HG02943 (cell line): ENCODE measurements at regions not wholly inside any gene's neighbourhood (a gene's known extent, or its start where the extent isn't known, plus 50 kb on each side); places are given as distances from the start of the nearest gene placed in this dataset.
"Not testable (repeated sequence)": the region's sequence is repeated elsewhere in the genome, so short reads cannot be mapped to it uniquely, and the experiment has no call there.

Experiments used
- ATAC-seq: cut with Tn5 transposase; IDR thresholded peaks from one replicate; pipeline ENCODE4 v1.9.1; 2021; ENCODE audit warnings: mild to moderate bottlenecking, low read depth, moderate library complexity; ENCODE audit not compliant: unreplicated experiment

DNA sequence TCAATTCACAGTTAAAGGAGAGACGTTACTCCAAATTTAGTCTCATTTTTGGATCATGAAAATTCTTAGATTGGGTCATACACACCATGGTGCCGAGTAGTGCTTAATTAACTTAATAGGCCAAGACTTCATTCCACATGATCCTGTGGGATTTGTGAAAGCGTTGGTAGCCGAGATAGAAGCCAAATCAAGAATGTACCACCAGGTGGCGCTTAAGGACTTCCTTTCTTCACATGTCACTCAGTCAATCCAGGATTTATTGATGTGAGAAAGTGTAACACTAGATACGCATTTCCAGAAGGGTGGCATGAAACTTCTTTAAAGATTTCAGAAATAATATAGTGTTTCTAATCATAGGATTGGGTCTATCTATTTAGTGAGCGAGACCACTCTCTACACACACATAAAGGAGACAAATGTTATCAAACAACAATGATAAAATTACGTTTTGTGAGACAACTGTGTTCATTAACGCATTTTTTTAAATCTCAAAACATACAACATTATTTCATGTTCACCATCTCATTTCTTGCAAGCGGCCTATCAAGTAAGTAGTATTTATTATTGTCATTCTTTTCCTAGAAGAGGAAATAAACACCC is 436.1 kb downstream of the CHL1 start:
- ATAC-seq: peak; percentile 73

DNA sequence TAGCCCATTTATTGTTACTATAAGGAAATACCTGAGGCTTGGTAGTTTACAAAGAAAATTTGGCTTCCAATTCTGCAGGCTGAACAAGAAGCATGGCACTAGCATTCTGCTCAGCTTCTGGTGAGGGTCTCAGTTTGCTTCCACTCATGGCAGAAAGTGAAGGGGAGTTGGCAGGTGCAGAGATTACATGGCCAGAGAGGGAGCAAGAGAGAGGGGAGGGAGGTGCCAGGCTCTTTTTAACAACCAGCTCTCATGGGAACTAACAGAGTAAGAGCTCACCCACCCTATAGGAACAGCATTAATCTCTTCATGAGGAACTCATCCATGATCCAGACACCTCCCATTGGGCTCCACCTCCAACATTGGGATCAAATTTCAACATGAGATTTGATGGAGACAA is 437.9 kb downstream of the CHL1 start:
- ATAC-seq: no peak

DNA sequence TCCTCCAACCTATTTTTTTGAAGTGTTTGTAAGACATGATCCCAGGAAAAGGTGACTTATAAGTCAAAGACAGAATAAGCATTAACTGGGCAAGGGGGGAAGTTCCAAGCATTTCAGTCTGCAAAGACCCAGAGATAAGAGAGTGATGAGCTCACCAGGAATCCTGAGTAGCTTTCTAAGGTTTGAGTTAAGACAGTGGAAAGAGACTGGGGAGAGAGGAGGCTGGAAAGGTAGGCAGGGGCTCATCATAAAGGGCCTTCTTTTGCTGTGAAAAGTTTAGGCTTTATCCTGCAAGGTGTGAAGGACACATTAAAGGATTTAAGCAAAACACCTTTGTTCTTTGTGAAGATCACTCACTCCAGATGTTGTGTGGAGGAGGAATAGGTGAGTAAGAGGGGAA is 438.8 kb downstream of the CHL1 start:
- ATAC-seq: no peak

DNA sequence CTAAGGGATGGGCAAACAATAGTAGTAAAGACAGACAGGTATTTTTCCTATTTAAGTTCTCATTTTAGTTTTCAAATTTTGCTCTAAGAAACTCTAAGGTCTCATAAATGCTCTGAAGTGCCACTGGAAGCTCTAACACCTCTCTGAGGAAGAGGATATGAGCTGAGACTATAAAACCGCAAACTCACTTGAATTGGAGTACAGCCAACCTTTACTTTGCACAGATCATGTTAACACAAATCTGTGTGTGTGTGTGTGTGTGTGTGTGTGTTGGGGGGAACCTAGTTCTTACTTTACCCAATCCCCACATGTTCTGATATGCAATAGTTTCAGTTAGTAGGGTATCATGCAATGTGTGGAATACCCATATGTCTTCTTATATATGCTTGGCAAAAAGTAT is 446.8 kb downstream of the CHL1 start:
- ATAC-seq: no peak

DNA sequence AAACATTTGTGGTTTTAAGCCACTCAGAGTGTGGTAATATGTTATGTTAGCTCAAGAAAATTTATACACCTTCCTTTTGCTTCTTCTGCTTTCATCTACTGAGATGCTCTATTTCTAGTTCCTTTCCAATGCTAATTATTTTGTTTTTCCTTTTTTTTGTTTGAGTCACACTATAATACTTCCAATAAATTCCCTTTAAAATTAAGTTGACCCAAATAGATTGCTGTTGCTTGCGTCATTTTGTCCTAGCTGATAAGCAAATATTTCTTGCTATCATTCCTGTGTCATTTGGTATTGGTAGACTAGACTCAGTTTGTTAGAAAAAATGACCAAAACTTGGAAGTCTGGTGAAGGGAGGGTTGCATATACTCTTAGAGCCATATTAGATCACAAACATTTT is 437.0 kb upstream of the CNTN6 start:
- ATAC-seq: no peak

DNA sequence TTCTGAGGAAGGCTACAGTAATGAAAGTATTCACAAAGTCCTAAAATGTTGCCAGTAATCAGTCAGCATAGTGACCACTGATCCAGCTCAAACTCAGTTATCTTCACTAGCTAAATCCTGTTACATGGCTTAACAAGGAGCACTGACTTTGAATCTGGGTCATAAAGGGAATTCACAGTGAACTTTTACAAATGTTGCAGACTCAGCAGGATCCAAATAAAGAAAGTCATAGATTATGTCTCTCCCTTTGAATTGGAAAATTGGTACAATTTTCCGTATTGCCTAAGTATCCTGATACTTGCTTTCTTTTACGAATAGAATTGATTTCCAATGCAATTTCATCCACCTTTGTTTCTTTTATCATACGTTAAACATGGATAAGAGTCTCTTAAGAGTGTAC is 431.5 kb upstream of the CNTN6 start:
- ATAC-seq: no peak

DNA sequence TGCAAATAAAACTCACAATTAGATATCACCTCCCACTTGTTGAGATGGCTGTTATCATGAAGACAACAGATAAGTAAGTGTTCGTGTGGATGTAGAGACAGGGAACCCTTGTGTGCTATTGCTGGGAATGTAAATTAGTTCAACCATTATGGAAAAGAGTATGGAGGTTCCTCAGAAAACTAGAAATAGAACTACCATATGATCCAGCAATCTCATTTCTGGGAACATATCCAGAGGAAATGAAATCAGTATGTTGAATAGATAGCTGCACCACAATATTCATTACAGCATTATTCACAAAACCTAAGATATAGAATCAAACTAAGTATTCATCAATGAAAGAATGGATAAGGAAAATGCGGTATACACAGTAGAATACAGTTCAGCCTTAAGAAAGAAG is 418.7 kb upstream of the CNTN6 start:
- no peak for ATAC-seq

DNA sequence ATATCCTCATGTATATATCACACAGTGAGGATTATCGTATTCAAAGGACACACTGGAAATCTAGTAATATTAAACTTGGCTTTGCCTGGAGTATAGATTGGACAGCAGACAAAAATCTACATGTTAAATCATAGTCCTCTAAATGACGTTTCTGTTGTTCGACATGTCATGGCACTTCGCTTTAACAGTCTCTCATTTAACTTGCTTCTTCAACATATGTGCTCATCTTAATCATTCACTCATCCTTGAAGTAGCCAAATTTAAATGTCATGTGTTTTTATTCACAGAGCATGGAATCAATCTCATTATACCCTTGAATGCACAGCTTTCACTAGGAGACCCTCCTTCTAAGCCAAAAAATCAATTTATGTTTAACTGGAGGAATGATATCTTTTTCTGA is 417.0 kb upstream of the CNTN6 start:
- no peak for ATAC-seq

DNA sequence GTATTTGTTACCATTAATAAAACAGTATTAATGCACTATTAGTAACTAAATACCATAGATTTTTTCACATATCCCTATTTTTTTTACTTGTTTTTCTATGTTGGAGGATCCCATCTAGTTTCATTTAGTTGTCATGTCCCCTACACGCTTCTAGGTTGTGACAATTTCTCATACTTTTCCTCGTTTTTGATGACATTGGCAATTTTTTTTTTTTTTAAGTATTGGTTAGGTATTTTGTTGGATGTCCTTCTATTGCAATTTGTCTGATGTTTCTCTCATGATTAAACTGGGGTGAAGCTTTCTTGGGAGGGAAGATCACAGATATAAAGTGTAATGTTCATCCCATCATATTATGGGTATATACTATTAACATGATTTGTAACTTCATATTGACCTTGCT is 409.1 kb upstream of the CNTN6 start:
- no peak for ATAC-seq

DNA sequence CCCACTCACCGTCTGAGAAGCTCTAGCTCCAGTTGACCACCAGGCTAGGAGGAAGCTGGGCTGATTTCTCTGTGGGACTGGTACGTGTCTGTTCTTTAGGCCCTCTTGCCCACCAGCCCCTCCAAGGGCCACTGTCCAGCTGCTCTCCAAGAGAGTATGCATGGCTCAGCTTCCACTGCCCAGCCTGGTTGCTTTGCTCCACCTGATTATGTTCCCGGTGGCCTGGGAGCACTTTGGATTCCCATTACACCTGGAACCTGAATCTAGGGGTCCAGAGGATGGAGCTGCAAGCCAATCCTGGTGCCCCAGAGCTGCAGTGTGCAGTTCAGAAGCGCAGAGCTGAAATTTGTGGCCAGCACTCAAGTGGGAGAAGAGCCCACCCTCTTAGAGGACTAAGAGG is 402.1 kb upstream of the CNTN6 start:
- ATAC-seq: no peak

DNA sequence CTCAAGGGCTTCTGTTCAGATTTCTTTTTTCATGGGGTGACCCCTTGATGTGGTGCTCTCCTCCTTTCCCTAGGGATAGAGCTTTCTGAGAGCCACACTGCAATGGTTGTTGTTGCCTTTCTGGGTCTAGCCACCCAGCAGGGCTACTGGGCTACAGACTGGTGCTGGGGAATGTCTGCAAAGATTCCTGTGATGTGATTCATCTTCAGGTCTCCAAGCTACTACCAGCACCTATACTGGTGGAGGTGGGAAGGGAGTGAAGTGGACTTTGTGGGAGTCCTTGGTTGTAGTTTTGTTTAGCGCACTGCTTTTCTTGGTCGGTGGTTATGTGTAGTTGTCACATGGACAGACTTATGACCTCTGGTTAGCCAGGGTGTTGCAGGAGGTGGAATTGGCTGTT is 392.3 kb upstream of the CNTN6 start:
- no peak for ATAC-seq

DNA sequence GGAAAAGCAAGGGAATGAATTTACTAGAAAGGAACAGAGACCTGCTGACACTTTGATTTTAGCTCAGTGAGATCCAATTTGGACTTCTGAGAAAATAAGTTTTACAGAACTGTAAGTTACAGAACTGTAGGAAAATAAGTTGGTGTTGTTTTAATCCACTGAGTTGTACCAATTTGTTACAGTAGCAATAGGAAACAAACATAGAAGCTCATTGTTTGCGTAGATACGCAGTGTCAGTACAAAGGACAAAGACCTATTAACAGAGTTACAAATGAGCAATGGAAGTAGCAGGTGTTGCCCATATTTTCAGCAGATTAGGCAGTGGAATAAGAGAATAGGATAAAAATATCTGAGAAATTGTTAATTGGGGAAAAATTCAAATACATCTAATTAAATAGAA is 385.8 kb upstream of the CNTN6 start:
- no peak for ATAC-seq

DNA sequence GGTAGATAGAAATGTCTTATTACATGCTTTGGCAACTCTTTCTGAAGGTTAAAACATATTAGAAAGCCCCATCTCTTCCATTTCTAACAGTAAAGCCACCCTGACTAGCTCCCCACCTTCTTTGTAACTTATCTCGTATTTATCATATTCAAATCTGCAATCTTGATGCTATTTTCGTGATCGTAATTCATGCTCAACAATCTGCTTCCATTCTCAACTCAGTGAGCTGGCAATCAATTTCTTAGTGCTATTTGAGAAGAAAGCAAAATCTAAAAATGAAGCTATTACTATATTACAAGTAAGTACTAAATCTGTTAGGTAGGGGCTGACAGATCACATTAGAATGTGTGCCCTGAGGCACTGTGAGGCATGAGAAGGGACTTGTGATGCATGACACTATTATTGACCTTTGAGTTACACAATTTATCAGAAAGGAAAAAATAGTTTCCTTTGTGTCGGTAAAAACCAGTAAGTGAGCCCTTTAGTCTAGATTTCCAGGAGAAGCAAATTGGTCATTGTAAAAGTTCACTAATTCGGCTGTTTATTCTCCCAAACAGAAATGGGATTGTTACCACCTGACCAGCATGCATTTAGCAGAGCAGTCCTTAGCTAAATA is 379.7 kb upstream of the CNTN6 start:
- ATAC-seq: no peak

DNA sequence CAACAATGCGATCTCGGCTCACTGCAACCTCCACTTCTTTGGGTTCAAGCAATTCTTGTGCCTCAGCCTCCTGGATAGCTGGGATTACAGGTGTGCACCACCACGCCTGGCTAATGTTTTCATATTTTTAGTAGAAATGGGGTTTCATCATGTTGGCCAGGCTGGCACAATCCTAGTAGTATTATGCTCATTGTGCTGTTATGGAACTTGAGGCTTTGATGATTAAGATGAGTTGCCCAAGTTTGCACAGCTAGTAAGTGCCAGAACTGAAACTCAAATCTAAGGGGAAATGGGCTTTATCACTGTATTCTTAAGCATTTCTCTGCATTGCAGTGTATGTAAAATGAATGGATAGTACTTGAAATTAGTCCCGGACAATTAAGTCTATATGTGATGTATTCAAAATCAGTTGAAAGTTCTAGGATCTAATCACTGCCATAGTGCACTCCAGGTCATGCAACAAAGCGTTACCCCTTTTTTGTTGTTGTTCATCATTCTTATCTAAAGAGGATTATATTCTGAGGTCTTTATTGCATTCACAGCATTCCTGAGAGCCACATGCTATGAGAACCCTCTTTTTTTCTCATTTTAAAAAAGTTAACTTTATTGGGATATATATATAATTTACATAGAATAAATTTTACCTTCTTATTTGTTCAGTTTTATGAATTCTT is 378.7 kb upstream of the CNTN6 start:
- no peak for ATAC-seq

DNA sequence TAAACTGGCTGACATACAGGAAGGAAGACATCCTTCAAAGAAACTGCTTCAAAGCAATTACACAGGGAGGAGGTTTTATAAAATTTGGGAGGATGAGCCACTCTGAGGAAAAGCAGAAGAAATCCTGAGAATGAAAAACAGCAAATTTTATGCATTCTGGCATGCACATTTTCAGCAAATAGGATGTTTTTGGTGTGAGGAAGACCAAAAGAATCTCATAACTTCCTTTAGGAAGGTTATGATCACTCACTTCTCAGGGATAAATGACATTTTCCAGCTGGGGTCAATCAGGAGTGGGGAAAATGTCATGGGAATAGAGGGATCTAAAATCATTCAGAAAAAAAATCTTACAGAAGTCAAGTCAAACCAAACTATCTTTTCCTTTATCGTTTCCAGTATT is 371.7 kb upstream of the CNTN6 start:
- ATAC-seq: no peak

DNA sequence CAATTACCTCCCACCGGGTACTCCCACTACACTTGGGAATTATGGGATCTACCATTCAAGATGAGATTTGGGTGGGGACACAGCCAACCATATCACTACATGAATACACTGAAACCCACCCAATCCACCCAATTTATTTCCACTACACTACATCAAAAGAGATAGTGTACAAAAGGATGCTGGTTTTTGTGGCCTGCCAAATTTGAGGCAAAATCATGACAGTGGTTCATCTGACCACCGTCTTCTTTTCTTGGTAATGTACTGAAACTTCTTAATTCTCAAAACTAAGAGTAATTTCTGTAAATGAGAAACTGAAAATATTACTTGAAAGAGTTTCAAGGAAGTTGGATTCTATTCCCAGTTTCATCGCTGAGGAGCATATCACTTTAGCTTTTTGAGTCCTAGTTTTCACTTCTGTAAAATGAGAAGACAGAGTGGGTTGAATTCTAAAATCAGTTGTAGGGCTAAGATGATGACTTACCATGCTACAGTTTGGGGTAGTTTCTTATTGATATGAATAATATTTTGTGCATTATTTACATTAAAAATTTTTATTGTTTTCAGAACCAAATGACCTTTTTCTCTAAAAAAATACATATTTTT is 360.4 kb upstream of the CNTN6 start:
- ATAC-seq: no peak

DNA sequence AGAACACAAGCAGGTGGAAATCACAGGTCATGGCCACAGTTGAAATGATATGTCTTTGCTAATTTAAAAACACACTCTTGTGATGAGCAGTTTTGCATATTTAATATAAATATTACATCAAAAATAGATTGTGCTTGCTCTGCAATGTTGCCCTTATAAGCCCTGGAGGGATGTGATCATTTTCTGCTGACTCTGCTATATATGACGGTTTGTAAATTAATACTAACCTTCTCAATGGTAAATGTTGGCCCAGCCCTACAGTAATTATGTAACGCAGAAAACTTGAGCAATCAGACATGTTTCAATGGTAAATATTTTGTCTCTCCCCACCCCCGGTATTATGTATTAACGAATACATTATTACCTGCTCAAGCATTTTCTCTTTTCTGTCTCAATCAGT is 359.5 kb upstream of the CNTN6 start:
- no peak for ATAC-seq

DNA sequence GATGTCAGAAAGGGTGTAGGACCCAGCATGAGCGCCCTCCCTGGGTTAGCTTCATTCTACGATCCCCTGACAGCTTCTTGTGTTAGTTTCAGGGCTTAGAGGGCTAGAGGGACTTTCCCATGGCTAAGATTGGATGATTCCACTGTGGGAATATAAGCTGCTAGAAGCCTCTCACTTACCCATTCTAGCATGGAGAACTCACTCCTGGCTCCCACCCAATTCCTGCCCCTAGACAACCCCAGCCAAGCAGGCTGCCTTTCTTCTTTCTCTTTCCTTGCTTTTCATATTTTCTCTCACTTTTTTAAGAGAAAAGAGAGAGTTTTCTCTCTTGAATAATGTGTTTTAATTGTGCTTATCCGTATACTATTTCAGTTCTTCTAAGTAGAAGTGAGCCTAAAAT is 335.1 kb upstream of the CNTN6 start:
- no peak for ATAC-seq

DNA sequence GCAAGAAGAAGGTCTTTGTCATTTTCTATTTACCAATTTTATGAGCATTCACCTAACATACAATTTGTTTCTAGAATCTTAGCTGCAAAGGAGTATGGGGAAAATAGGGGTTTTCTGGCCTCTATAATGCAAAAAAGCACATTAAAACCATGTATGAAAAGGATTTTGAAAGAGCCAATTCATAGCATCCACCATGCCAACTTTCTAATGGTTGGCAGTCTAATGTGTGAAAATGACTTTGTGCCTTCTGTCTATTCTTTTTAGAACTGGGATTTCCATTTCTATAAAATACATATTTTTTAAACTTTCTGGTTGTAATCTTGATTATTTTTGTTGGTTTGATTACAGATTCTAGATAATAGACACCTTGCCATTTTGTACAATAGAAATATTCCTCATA is 333.7 kb upstream of the CNTN6 start:
- ATAC-seq: no peak

DNA sequence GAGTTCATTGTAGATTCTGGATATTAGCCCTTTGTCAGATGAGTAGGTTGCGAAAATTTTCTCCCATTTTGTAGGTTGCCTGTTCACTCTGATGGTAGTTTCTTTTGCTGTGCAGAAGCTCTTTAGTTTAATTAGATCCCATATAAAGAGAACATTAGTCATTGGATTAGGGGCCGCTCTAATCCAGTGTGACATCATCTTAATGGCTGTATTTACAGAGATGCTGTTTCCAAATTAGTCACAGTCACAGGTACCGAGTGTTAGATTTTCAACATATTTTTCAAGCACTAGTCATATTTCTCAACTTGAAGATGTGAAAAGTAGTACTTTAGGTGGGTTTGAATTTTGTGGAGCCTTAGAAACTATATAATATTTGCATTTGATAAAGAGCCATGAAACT is 319.4 kb upstream of the CNTN6 start:
- not testable (repeated sequence) for ATAC-seq

DNA sequence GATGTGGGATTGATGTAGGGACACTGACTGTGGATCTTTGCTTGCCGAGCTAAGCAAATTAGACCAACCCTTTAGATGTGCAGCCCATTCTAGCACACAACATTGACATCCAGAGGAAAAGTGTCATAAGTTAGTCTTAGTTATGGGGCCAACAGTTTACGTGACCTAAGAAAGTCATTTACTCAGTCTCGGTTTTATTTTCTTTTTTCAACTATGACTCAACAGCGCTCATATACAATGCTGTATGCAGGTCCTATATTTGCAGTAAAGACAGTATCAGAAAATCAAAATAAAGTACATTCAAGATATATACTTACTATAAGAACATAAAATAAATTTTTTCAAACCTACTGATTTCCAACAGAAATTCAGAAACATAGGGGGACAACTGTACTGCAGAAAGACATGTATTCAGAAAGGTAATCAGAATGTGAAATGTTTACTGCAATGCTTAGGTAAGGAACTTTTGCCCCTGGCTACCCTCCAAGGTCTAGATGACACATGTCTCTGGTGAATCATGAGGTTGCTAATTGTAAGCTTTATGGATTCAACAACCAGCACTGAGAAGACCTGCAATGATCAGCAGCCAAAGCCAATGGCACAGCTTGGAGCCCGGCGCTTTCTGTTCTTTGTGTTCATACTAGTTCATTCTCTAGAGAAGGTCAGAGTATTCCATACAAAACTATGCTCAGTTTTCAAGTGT is 317.5 kb upstream of the CNTN6 start:
- ATAC-seq: no peak
